Mesothelial cell of epicardium (in vitro differentiated cells): ENCODE measurements at regions not wholly inside any gene's neighbourhood (a gene's known extent, or its start where the extent isn't known, plus 50 kb on each side); places are given as distances from the start of the nearest gene placed in this dataset.

Source experiments
- DNase-seq, 2 experiments: peaks; one replicate each; pipeline ENCODE4 v3.0.0; 2021; ENCODE audit warnings: low spot score in 2 of 2; ENCODE audit not compliant: unreplicated experiment in 2 of 2
- H3K27ac Mint-ChIP-seq: 2 replicates; pipeline ENCODE4 v1.8.0; 2021; ENCODE audit warnings: mixed read lengths
- H3K27me3 Mint-ChIP-seq: 2 replicates; pipeline ENCODE4 v1.8.0; 2021; ENCODE audit warnings: low read depth, mixed read lengths
- H3K36me3 Mint-ChIP-seq: 2 replicates; pipeline ENCODE4 v1.8.0; 2021; ENCODE audit warnings: mixed read lengths
- H3K4me1 Mint-ChIP-seq: 2 replicates; pipeline ENCODE4 v1.8.0; 2021; ENCODE audit warnings: mixed read lengths
- H3K4me3 Mint-ChIP-seq: 2 replicates; pipeline ENCODE4 v1.8.0; 2021; ENCODE audit warnings: mild to moderate bottlenecking, moderate library complexity, mixed read lengths
- H3K9me3 Mint-ChIP-seq: 2 replicates; pipeline ENCODE4 v1.8.0; 2021; ENCODE audit warnings: mixed read lengths
- TF ChIP-seq, protein P1 (sequence below): fragments of 200-600 bp; sonication (generic); IDR thresholded peaks from one replicate; pipeline ENCODE4 v1.5.0; 2021; ENCODE audit warnings: antibody characterized with exemption; ENCODE audit not compliant: unreplicated experiment

DNA sequence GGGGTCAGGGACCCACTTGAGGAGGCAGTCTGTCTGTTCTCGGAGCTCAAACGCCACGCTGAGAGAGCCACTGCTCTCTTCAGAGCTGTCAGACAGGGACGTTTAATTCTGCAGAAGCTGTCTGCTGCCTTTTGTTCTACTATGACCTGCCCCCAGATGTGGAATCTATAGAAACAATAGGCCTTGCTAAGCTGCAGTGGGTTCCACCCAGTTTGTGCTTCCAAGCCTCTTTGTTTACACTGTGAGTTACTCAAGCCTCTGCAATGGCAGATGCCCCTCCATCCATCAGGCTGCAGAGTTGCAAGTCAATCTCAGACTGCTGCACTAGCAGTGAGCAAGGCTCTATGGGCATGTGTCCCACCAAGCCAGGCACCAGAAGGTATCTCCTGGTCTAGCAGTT, 158.1 kb downstream of the DTHD1 start:
- TF ChIP-seq, protein P1, sequence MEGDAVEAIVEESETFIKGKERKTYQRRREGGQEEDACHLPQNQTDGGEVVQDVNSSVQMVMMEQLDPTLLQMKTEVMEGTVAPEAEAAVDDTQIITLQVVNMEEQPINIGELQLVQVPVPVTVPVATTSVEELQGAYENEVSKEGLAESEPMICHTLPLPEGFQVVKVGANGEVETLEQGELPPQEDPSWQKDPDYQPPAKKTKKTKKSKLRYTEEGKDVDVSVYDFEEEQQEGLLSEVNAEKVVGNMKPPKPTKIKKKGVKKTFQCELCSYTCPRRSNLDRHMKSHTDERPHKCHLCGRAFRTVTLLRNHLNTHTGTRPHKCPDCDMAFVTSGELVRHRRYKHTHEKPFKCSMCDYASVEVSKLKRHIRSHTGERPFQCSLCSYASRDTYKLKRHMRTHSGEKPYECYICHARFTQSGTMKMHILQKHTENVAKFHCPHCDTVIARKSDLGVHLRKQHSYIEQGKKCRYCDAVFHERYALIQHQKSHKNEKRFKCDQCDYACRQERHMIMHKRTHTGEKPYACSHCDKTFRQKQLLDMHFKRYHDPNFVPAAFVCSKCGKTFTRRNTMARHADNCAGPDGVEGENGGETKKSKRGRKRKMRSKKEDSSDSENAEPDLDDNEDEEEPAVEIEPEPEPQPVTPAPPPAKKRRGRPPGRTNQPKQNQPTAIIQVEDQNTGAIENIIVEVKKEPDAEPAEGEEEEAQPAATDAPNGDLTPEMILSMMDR, result no peak
- H3K36me3 Mint-ChIP-seq, result no peaks in the 10 kb centered on the region
- peaks cover 1% of the 10 kb centered on the region for H3K27me3 Mint-ChIP-seq
- H3K9me3 Mint-ChIP-seq, result peaks cover 29% of the 10 kb centered on the region
- H3K4me3 Mint-ChIP-seq, result no peak overlapping the region
- no peak for DNase-seq
- no peak overlapping the region for H3K27ac Mint-ChIP-seq
- H3K4me1 Mint-ChIP-seq, result no peaks in the 10 kb centered on the region

DNA sequence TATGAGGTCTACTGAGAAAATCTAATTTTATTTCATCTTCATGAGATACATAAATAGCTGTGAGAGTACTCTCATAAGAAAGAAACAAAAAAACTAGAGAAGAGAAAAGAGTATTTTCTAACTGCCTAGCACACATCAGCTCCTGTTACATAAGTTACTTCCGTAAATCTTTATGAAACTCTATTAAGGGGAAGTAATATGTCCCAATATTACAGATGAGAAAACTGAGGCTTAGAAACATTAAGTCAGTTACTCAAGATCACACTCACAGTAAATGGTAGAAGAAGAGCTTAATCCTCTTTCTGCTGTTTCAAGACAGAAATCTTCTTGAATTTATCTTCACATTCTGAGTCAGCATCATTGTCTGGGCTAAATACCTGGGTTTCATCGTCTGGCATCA, 164.1 kb downstream of the DTHD1 start:
- DNase-seq, result no peak
- Mint-ChIP-seq H3K27ac (no peak overlapping the region), H3K4me3 (no peak overlapping the region), H3K4me1 (no peaks in the 10 kb centered on the region), H3K9me3 (peaks cover 6% of the 10 kb centered on the region), H3K36me3 (no peaks in the 10 kb centered on the region), H3K27me3 (peaks cover 8% of the 10 kb centered on the region)
- TF ChIP-seq, protein P1, result no peak

DNA sequence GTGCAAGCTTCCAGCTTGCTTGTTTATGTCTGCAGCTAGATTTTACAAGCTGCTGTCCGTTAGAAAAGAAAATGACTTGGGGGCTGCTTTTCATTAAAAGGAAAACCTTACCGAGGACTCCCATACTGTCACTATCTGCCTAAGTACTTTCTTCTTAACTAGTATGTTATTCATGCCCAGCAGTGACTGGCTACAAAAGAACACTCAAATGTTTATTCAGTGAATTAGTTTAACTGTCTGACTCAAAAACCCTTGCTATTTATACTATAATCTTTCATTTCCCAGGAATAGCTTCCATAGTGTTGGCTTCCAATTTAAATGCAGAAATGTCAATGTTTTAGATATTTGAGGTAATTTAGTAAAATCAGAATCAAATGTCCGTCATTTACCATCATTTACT, 164.9 kb downstream of the DTHD1 start:
- H3K4me3 Mint-ChIP-seq, result no peak overlapping the region

DNA sequence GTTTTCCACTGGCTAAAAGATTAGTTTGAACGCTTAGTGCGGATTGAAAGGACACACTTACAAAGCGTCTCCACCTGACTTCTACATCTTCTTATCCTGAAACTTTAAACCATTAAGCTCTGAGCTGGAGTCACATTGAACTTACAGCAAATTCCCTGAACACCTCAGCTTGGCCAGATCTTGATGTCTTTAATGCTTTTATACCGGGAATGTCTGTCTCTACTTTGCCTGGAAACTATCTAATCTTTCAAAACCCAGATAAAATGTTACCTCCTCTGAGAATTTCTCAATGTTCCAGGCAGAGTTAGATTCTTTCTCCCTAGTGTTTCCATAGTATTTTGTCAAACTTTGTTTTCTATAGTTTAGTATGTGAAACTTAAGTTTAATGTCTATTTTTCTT, 179.9 kb downstream of the DTHD1 start:
- Mint-ChIP-seq H3K4me3 (no peak overlapping the region), H3K27me3 (no peaks in the 10 kb centered on the region)
- TF ChIP-seq, protein P1, result no peak

More for the DNA sequence above, 164.9 kb downstream of the DTHD1 start:
- H3K36me3 Mint-ChIP-seq, result no peaks in the 10 kb centered on the region
- H3K27me3 Mint-ChIP-seq, result peaks cover 8% of the 10 kb centered on the region
- H3K27ac Mint-ChIP-seq, result no peak overlapping the region
- TF ChIP-seq, protein P1, result no peak
- DNase-seq, result no peak
- H3K9me3 Mint-ChIP-seq, result no peaks in the 10 kb centered on the region
- H3K4me1 Mint-ChIP-seq, result no peaks in the 10 kb centered on the region

DNA sequence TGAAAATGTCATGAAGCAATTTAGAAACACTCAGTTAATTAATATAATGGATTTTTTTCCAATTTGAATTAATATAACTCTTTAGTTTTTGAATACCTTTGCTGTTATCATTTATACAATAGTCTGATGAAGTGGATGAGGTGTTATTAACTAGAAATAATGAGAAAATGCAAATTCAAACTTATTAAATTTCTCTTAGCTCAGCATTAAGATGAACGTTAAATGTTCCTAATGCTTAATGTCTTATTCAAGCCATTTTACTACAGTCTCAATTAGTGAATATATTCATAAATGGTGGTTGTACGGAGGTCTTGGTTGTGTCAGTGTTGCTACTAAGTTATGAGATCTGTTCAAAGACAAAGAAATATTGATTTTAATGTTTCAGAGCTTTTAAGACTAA, 186.3 kb downstream of the DTHD1 start:
- Mint-ChIP-seq H3K4me1 (no peaks in the 10 kb centered on the region), H3K27me3 (peaks cover 6% of the 10 kb centered on the region), H3K4me3 (no peak overlapping the region), H3K9me3 (no peaks in the 10 kb centered on the region), H3K36me3 (no peaks in the 10 kb centered on the region), H3K27ac (no peak overlapping the region)
- TF ChIP-seq, protein P1, result no peak
- DNase-seq, result no peak

More for the DNA sequence above, 179.9 kb downstream of the DTHD1 start:
- DNase-seq, result no peak
- peaks cover 4% of the 10 kb centered on the region for H3K9me3 Mint-ChIP-seq
- H3K27ac Mint-ChIP-seq, result no peak overlapping the region
- H3K36me3 Mint-ChIP-seq, result no peaks in the 10 kb centered on the region
- H3K4me1 Mint-ChIP-seq, result no peaks in the 10 kb centered on the region

DNA sequence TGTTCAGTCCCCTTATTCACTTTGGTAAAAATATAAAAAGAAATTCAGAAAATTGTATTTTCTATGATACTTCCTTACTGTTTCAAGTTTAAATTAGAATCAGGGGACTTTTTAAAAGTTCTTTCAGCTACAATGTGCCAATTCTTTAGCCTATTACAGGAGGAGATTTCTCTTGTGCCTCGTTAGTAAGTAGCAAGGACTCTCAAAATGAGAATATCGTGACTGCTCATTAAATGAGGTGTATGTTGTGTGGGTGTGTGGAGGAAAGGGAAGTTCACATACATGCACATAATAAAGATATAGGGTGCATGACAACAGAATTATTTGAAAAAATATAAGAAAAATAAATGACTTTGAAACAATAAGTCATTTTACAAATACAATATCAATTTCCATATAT, 190.5 kb downstream of the DTHD1 start:
- no peaks in the 10 kb centered on the region for H3K36me3 Mint-ChIP-seq
- H3K9me3 Mint-ChIP-seq, result no peaks in the 10 kb centered on the region
- no peaks in the 10 kb centered on the region for H3K4me1 Mint-ChIP-seq
- TF ChIP-seq, protein P1, result no peak
- H3K27ac Mint-ChIP-seq, result no peak overlapping the region
- DNase-seq, result no peak
- H3K27me3 Mint-ChIP-seq, result peaks cover 1% of the 10 kb centered on the region
- H3K4me3 Mint-ChIP-seq, result no peak overlapping the region
